Sigmoid colon (tissue), 4 donors: ENCODE measurements at regions not wholly inside any gene's neighbourhood (a gene's known extent, or its start where the extent isn't known, plus 50 kb on each side); places are given as distances from the start of the nearest gene placed in this dataset.

Experiments
- EP300 ChIP-seq, 4 donors: sonication (generic); formaldehyde crosslinking; IDR thresholded peaks; one replicate each; pipeline ENCODE4 v1.6.1; 2017; ENCODE audit warnings: antibody characterized with exemption in 4 of 4
- POLR2A ChIP-seq, 2 donors: fragments of 450-650 bp; IDR thresholded peaks; one replicate each; pipeline ENCODE4 v1.6.1; 2016; ENCODE audit warnings: antibody characterized with exemption in 2 of 2, mild to moderate bottlenecking in 2 of 2, moderate library complexity in 2 of 2
- POLR2AphosphoS5 ChIP-seq, 4 donors: sonication (generic); formaldehyde crosslinking; IDR thresholded peaks; one replicate each; pipeline ENCODE4 v1.6.1; 2017; ENCODE audit warnings: antibody characterized with exemption in 4 of 4
- TF ChIP-seq, protein P1 (sequence below), 4 experiments: fragments of 450-650 bp in 3 of 4; fragments of 200-600 bp in 1 of 4; IDR thresholded peaks; one replicate each; pipeline ENCODE4 v1.5.1; 2016 to 2019; ENCODE audit warnings: antibody characterized with exemption in 4 of 4, mild to moderate bottlenecking in 3 of 4, moderate library complexity in 2 of 4

DNA sequence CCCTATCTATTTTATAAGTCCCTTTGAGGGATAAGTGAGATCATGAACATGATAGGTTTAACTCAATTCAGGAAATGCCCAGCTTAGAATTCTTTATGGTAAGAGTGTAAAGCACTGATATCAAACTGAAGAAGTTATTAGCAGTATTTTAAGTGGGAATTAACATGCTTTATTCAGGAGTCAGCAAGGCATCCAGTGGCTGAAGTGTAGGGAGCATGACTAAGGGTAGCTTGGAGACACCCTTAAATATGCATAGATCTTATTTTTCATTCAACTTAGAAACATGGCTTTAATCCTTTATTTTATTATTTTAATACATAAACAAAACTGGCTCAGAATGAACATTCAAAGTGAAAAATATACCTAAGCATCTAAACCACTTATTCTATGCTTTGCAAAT, 158.3 kb upstream of the LPP start:
- TF ChIP-seq POLR2A (IDR thresholded peaks at IDR 0.05) (no peak), EP300 (IDR thresholded peaks at IDR 0.05) (no peak), POLR2AphosphoS5 (IDR thresholded peaks at IDR 0.05) (no peak)
- TF ChIP-seq, protein P1, sequence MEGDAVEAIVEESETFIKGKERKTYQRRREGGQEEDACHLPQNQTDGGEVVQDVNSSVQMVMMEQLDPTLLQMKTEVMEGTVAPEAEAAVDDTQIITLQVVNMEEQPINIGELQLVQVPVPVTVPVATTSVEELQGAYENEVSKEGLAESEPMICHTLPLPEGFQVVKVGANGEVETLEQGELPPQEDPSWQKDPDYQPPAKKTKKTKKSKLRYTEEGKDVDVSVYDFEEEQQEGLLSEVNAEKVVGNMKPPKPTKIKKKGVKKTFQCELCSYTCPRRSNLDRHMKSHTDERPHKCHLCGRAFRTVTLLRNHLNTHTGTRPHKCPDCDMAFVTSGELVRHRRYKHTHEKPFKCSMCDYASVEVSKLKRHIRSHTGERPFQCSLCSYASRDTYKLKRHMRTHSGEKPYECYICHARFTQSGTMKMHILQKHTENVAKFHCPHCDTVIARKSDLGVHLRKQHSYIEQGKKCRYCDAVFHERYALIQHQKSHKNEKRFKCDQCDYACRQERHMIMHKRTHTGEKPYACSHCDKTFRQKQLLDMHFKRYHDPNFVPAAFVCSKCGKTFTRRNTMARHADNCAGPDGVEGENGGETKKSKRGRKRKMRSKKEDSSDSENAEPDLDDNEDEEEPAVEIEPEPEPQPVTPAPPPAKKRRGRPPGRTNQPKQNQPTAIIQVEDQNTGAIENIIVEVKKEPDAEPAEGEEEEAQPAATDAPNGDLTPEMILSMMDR (IDR thresholded peaks at IDR 0.05) = no peak
